ENCODE measurements at regions not wholly inside any gene's neighbourhood (a gene's known extent, or its start where the extent isn't known, plus 50 kb on each side); places are given as distances from the start of the nearest gene placed in this dataset.

DNA sequence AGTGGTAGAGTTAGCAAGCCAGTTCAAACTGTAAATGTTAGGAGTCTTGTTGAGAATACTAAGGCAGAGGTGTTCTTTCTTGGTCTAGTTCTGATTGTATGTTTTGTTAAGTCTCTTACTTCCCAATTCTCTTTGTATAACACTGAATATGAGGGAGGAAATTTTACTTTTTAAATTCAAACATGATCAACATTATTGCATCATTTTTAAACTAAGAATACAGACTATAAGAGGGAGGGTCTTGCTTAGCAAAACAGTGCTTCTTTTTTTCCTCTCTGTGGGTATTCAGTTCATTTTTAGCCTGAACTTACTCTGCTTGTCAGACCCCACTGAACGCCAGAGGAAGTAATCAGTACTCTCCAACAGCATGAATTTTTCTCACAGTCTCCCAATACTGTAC is 198.0 kb downstream of the GABRG1 start:
- TF ChIP-seq, protein P1, sequence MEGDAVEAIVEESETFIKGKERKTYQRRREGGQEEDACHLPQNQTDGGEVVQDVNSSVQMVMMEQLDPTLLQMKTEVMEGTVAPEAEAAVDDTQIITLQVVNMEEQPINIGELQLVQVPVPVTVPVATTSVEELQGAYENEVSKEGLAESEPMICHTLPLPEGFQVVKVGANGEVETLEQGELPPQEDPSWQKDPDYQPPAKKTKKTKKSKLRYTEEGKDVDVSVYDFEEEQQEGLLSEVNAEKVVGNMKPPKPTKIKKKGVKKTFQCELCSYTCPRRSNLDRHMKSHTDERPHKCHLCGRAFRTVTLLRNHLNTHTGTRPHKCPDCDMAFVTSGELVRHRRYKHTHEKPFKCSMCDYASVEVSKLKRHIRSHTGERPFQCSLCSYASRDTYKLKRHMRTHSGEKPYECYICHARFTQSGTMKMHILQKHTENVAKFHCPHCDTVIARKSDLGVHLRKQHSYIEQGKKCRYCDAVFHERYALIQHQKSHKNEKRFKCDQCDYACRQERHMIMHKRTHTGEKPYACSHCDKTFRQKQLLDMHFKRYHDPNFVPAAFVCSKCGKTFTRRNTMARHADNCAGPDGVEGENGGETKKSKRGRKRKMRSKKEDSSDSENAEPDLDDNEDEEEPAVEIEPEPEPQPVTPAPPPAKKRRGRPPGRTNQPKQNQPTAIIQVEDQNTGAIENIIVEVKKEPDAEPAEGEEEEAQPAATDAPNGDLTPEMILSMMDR (IDR thresholded peaks at IDR 0.05) = no peak
- no peak for TF ChIP-seq POLR2A (IDR thresholded peaks at IDR 0.05)
